ENCODE measurements at regions not wholly inside any gene's neighbourhood (a gene's known extent, or its start where the extent isn't known, plus 50 kb on each side); places are given as distances from the start of the nearest gene placed in this dataset.

DNA sequence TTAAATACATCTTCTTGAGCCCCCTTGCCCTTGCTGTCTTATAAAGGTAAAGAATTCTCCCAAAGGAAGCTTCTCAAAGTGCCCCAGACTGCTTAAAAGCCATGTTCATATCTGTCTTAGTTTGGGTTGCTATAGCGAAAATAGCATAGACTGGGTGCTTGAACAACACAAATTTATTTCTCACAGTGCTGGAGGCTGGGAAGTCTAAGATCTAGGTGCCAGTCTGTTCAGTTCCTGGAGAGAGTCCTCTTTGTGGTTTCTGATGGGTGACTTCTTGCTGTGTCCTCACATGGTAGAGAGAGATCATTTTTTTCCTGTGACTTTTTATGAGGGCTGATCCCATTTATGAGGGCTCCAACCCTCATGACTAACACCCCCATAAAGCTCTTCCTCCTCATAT, 486.7 kb upstream of the ADAMTS16 start:
- TF ChIP-seq, protein P1, sequence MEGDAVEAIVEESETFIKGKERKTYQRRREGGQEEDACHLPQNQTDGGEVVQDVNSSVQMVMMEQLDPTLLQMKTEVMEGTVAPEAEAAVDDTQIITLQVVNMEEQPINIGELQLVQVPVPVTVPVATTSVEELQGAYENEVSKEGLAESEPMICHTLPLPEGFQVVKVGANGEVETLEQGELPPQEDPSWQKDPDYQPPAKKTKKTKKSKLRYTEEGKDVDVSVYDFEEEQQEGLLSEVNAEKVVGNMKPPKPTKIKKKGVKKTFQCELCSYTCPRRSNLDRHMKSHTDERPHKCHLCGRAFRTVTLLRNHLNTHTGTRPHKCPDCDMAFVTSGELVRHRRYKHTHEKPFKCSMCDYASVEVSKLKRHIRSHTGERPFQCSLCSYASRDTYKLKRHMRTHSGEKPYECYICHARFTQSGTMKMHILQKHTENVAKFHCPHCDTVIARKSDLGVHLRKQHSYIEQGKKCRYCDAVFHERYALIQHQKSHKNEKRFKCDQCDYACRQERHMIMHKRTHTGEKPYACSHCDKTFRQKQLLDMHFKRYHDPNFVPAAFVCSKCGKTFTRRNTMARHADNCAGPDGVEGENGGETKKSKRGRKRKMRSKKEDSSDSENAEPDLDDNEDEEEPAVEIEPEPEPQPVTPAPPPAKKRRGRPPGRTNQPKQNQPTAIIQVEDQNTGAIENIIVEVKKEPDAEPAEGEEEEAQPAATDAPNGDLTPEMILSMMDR (IDR thresholded peaks at IDR 0.05; ENCODE audit: insufficient read depth, low read length) = no peak
- TF ChIP-seq, protein P2, sequence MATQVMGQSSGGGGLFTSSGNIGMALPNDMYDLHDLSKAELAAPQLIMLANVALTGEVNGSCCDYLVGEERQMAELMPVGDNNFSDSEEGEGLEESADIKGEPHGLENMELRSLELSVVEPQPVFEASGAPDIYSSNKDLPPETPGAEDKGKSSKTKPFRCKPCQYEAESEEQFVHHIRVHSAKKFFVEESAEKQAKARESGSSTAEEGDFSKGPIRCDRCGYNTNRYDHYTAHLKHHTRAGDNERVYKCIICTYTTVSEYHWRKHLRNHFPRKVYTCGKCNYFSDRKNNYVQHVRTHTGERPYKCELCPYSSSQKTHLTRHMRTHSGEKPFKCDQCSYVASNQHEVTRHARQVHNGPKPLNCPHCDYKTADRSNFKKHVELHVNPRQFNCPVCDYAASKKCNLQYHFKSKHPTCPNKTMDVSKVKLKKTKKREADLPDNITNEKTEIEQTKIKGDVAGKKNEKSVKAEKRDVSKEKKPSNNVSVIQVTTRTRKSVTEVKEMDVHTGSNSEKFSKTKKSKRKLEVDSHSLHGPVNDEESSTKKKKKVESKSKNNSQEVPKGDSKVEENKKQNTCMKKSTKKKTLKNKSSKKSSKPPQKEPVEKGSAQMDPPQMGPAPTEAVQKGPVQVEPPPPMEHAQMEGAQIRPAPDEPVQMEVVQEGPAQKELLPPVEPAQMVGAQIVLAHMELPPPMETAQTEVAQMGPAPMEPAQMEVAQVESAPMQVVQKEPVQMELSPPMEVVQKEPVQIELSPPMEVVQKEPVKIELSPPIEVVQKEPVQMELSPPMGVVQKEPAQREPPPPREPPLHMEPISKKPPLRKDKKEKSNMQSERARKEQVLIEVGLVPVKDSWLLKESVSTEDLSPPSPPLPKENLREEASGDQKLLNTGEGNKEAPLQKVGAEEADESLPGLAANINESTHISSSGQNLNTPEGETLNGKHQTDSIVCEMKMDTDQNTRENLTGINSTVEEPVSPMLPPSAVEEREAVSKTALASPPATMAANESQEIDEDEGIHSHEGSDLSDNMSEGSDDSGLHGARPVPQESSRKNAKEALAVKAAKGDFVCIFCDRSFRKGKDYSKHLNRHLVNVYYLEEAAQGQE (IDR thresholded peaks at IDR 0.05; ENCODE audit: insufficient replicate concordance, low read depth) = no peak
